ENCODE measurements at regions not wholly inside any gene's neighbourhood (a gene's known extent, or its start where the extent isn't known, plus 50 kb on each side); places are given as distances from the start of the nearest gene placed in this dataset.
"Not testable (repeated sequence)": the region's sequence is repeated elsewhere in the genome, so short reads cannot be mapped to it uniquely, and the experiment has no call there.

- Histone ChIP-seq H3K4me3 (ENCODE audit: low read length) (no peak overlapping the region), H3K4me1 (ENCODE audit: insufficient read depth, low read length) (no peaks in the 10 kb centered on the region), H3K9ac (ENCODE audit: low read depth, low read length) (no peak overlapping the region), H3K9me3 (ENCODE audit: insufficient read depth, low read depth, low read length) (no peaks in the 10 kb centered on the region), H3K27ac (ENCODE audit: low read depth, low read length) (no peak overlapping the region), H3K36me3 (ENCODE audit: insufficient read depth, low read length) (no peaks in the 10 kb centered on the region), H3K27me3 (ENCODE audit: insufficient read depth, low read length) (no peaks in the 10 kb centered on the region)
- WGBS = 94% methylated on average over 2 of the region's 2 CpGs
Observed at GRCh38 chr1:221241592-221241991, 362.3 kb downstream of the HLX start.

GRCh38 chr1:221246067-221246466, 366.8 kb downstream of the HLX start:
- H3K4me1 ChIP-seq (ENCODE audit: insufficient read depth, low read length) = no peaks in the 10 kb centered on the region
- H3K27ac ChIP-seq (ENCODE audit: low read depth, low read length) = no peak overlapping the region
- no peak overlapping the region for H3K9ac ChIP-seq (ENCODE audit: low read depth, low read length)
- H3K36me3 ChIP-seq (ENCODE audit: insufficient read depth, low read length) = no peaks in the 10 kb centered on the region
- no peaks in the 10 kb centered on the region for H3K9me3 ChIP-seq (ENCODE audit: insufficient read depth, low read depth, low read length)
- H3K4me3 ChIP-seq (ENCODE audit: low read length) = no peak overlapping the region
- 88% methylated on average over 2 of the region's 2 CpGs for WGBS
- no peaks in the 10 kb centered on the region for H3K27me3 ChIP-seq (ENCODE audit: insufficient read depth, low read length)

GRCh38 chr1:221246628-221247415, 367.6 kb downstream of the HLX start:
- Histone ChIP-seq H3K27me3 (ENCODE audit: insufficient read depth, low read length) (no peaks in the 10 kb centered on the region), H3K9me3 (ENCODE audit: insufficient read depth, low read depth, low read length) (no peaks in the 10 kb centered on the region), H3K9ac (ENCODE audit: low read depth, low read length) (no peak overlapping the region), H3K27ac (ENCODE audit: low read depth, low read length) (no peak overlapping the region), H3K36me3 (ENCODE audit: insufficient read depth, low read length) (no peaks in the 10 kb centered on the region), H3K4me1 (ENCODE audit: insufficient read depth, low read length) (no peaks in the 10 kb centered on the region), H3K4me3 (ENCODE audit: low read length) (no peak overlapping the region)
- WGBS = no CpG with 5 or more reads among the region's 4 CpGs

GRCh38 chr1:221251580-221251979, 372.3 kb downstream of the HLX start:
- no peaks in the 10 kb centered on the region for H3K36me3 ChIP-seq (ENCODE audit: insufficient read depth, low read length)
- H3K4me3 ChIP-seq (ENCODE audit: low read length) = no peak overlapping the region
- no peaks in the 10 kb centered on the region for H3K9me3 ChIP-seq (ENCODE audit: insufficient read depth, low read depth, low read length)
- no peaks in the 10 kb centered on the region for H3K4me1 ChIP-seq (ENCODE audit: insufficient read depth, low read length)
- no peak overlapping the region for H3K27ac ChIP-seq (ENCODE audit: low read depth, low read length)
- 100% methylated on average over 2 of the region's 2 CpGs for WGBS
- no peak overlapping the region for H3K9ac ChIP-seq (ENCODE audit: low read depth, low read length)
- no peaks in the 10 kb centered on the region for H3K27me3 ChIP-seq (ENCODE audit: insufficient read depth, low read length)

- Histone ChIP-seq H3K9ac (ENCODE audit: low read depth, low read length) (no peak overlapping the region), H3K27me3 (ENCODE audit: insufficient read depth, low read length) (no peaks in the 10 kb centered on the region), H3K36me3 (ENCODE audit: insufficient read depth, low read length) (no peaks in the 10 kb centered on the region), H3K4me3 (ENCODE audit: low read length) (no peak overlapping the region), H3K27ac (ENCODE audit: low read depth, low read length) (no peak overlapping the region), H3K9me3 (ENCODE audit: insufficient read depth, low read depth, low read length) (no peaks in the 10 kb centered on the region), H3K4me1 (ENCODE audit: insufficient read depth, low read length) (no peaks in the 10 kb centered on the region)
Observed at GRCh38 chr1:221254813-221255212, 375.6 kb downstream of the HLX start.

- H3K27me3 ChIP-seq (ENCODE audit: insufficient read depth, low read length) = no peaks in the 10 kb centered on the region
- H3K9me3 ChIP-seq (ENCODE audit: insufficient read depth, low read depth, low read length) = no peaks in the 10 kb centered on the region
- no peaks in the 10 kb centered on the region for H3K36me3 ChIP-seq (ENCODE audit: insufficient read depth, low read length)
- H3K4me3 ChIP-seq (ENCODE audit: low read length) = no peak overlapping the region
- H3K9ac ChIP-seq (ENCODE audit: low read depth, low read length) = no peak overlapping the region
- no peak overlapping the region for H3K27ac ChIP-seq (ENCODE audit: low read depth, low read length)
- 92% methylated on average over 3 of the region's 3 CpGs for WGBS
- no peaks in the 10 kb centered on the region for H3K4me1 ChIP-seq (ENCODE audit: insufficient read depth, low read length)
Observed at GRCh38 chr1:221256773-221257172, 377.5 kb downstream of the HLX start.

- H3K4me3 ChIP-seq (ENCODE audit: low read length); H3K36me3 ChIP-seq (ENCODE audit: insufficient read depth, low read length); H3K9me3 ChIP-seq (ENCODE audit: insufficient read depth, low read depth, low read length); H3K27ac ChIP-seq (ENCODE audit: low read depth, low read length); H3K4me1 ChIP-seq (ENCODE audit: insufficient read depth, low read length); H3K27me3 ChIP-seq (ENCODE audit: insufficient read depth, low read length); H3K9ac ChIP-seq (ENCODE audit: low read depth, low read length): not testable (repeated sequence)
- WGBS = no CpG with 5 or more reads among the region's 1 CpG
Observed at GRCh38 chr1:221257548-221257947, 378.3 kb downstream of the HLX start.

- not testable (repeated sequence) for H3K9ac ChIP-seq (ENCODE audit: low read depth, low read length); H3K4me3 ChIP-seq (ENCODE audit: low read length); H3K27me3 ChIP-seq (ENCODE audit: insufficient read depth, low read length); H3K36me3 ChIP-seq (ENCODE audit: insufficient read depth, low read length); H3K27ac ChIP-seq (ENCODE audit: low read depth, low read length); H3K9me3 ChIP-seq (ENCODE audit: insufficient read depth, low read depth, low read length)
- peaks cover 14% of the 10 kb centered on the region for H3K4me1 ChIP-seq (ENCODE audit: insufficient read depth, low read length)
- 95% methylated on average over 7 of the region's 7 CpGs for WGBS
Observed at GRCh38 chr1:221262677-221263076, 383.4 kb downstream of the HLX start.

- H3K27ac ChIP-seq (ENCODE audit: low read depth, low read length) = no peak overlapping the region
- H3K9me3 ChIP-seq (ENCODE audit: insufficient read depth, low read depth, low read length) = peaks cover 9% of the 10 kb centered on the region
- H3K27me3 ChIP-seq (ENCODE audit: insufficient read depth, low read length) = no peaks in the 10 kb centered on the region
Observed at GRCh38 chr1:221263831-221264767, 384.9 kb downstream of the HLX start.

GRCh38 chr1:221264848-221265247, 385.6 kb downstream of the HLX start:
- WGBS = 95% methylated on average over 3 of the region's 5 CpGs
- H3K9ac ChIP-seq (ENCODE audit: low read depth, low read length) = no peak overlapping the region
- no peaks in the 10 kb centered on the region for H3K36me3 ChIP-seq (ENCODE audit: insufficient read depth, low read length)
- peaks cover 9% of the 10 kb centered on the region for H3K9me3 ChIP-seq (ENCODE audit: insufficient read depth, low read depth, low read length)
- peaks cover 14% of the 10 kb centered on the region for H3K4me1 ChIP-seq (ENCODE audit: insufficient read depth, low read length)
- no peaks in the 10 kb centered on the region for H3K27me3 ChIP-seq (ENCODE audit: insufficient read depth, low read length)
- H3K4me3 ChIP-seq (ENCODE audit: low read length) = no peak overlapping the region
- no peak overlapping the region for H3K27ac ChIP-seq (ENCODE audit: low read depth, low read length)

More at GRCh38 chr1:221263831-221264767, 384.9 kb downstream of the HLX start:
- no peak overlapping the region for H3K4me3 ChIP-seq (ENCODE audit: low read length)
- H3K9ac ChIP-seq (ENCODE audit: low read depth, low read length) = no peak overlapping the region
- peaks cover 14% of the 10 kb centered on the region for H3K4me1 ChIP-seq (ENCODE audit: insufficient read depth, low read length)
- WGBS = 69% methylated on average over 9 of the region's 9 CpGs
- no peaks in the 10 kb centered on the region for H3K36me3 ChIP-seq (ENCODE audit: insufficient read depth, low read length)

- H3K27ac ChIP-seq (ENCODE audit: low read depth, low read length) = no peak overlapping the region
- 100% methylated on average over 1 of the region's 1 CpG for WGBS
- peaks cover 14% of the 10 kb centered on the region for H3K4me1 ChIP-seq (ENCODE audit: insufficient read depth, low read length)
- no peaks in the 10 kb centered on the region for H3K36me3 ChIP-seq (ENCODE audit: insufficient read depth, low read length)
- no peak overlapping the region for H3K9ac ChIP-seq (ENCODE audit: low read depth, low read length)
- H3K9me3 ChIP-seq (ENCODE audit: insufficient read depth, low read depth, low read length) = peaks cover 4% of the 10 kb centered on the region
- no peak overlapping the region for H3K4me3 ChIP-seq (ENCODE audit: low read length)
- H3K27me3 ChIP-seq (ENCODE audit: insufficient read depth, low read length) = no peaks in the 10 kb centered on the region
Observed at GRCh38 chr1:221268295-221268694, 389.1 kb downstream of the HLX start.

Data from HUES64 (cell line).